ENCODE measurements at regions not wholly inside any gene's neighbourhood (a gene's known extent, or its start where the extent isn't known, plus 50 kb on each side); places are given as distances from the start of the nearest gene placed in this dataset.

GRCh38 chr13:109680288-109680687 lies 106.1 kb downstream of the IRS2 start:
- DNase-seq (ENCODE audit: low spot score), result no peak
- ChIA-PET CTCF (no interaction called here), POLR2A (interaction anchor here (0.7 kb wide), 1 partner anchor 41 kb away, joined by 4 read pairs; no protein-coding TSS in a partner anchor)
- H3K4me3 Mint-ChIP-seq, result no peak overlapping the region
- H3K27me3 Mint-ChIP-seq (ENCODE audit: low read depth), result no peaks in the 10 kb centered on the region; the same call in 1 of the 2 replicates
- no peak overlapping the region for H3K27ac Mint-ChIP-seq
- H3K36me3 Mint-ChIP-seq, result no peaks in the 10 kb centered on the region
- no peaks in the 10 kb centered on the region for H3K9me3 Mint-ChIP-seq
- no peak for ATAC-seq
- peaks cover 19% of the 10 kb centered on the region for H3K4me1 Mint-ChIP-seq
- TF ChIP-seq ZNF219 (CRISPR knock-in tag; IDR thresholded peaks at IDR 0.05; ENCODE audit: borderline replicate concordance), result no peak
- TF ChIP-seq NR3C1 (CRISPR knock-in tag; conservative IDR thresholded peaks at IDR 0.05; ENCODE audit: low read depth), result no peak
- no peak for TF ChIP-seq IRF2 (CRISPR knock-in tag; IDR thresholded peaks at IDR 0.05; ENCODE audit: borderline replicate concordance, low read depth)
- no peak for TF ChIP-seq ZNF423 (CRISPR knock-in tag; IDR thresholded peaks at IDR 0.05)
- no peak for TF ChIP-seq KAT7 (CRISPR knock-in tag; IDR thresholded peaks at IDR 0.05; ENCODE audit: borderline replicate concordance)

- DNase-seq (ENCODE audit: low spot score) (no peak), ATAC-seq (no peak)
- Mint-ChIP-seq H3K27ac (no peak overlapping the region), H3K36me3 (no peaks in the 10 kb centered on the region), H3K27me3 (ENCODE audit: low read depth) (no peaks in the 10 kb centered on the region; the same call in 1 of the 2 replicates), H3K9me3 (no peaks in the 10 kb centered on the region), H3K4me1 (peaks cover 1% of the 10 kb centered on the region), H3K4me3 (no peak overlapping the region)
- TF ChIP-seq GABPB1 (CRISPR knock-in tag; IDR thresholded peaks at IDR 0.05) (no peak), ZNF532 (CRISPR knock-in tag; IDR thresholded peaks at IDR 0.05; ENCODE audit: borderline replicate concordance) (no peak), ATF1 (CRISPR knock-in tag; IDR thresholded peaks at IDR 0.05) (no peak), JUN (CRISPR knock-in tag; IDR thresholded peaks at IDR 0.05) (no peak), NR3C1 (CRISPR knock-in tag; conservative IDR thresholded peaks at IDR 0.05; ENCODE audit: low read depth) (no peak), PRRX2 (CRISPR knock-in tag; IDR thresholded peaks at IDR 0.05) (no peak), NFYB (CRISPR knock-in tag; conservative IDR thresholded peaks at IDR 0.05; ENCODE audit: low read depth) (no peak), ZNF416 (CRISPR knock-in tag; IDR thresholded peaks at IDR 0.05) (no peak), PREB (CRISPR knock-in tag; IDR thresholded peaks at IDR 0.05; ENCODE audit: borderline replicate concordance) (no peak), TEAD1 (CRISPR knock-in tag; IDR thresholded peaks at IDR 0.05) (no peak), SP1 (CRISPR knock-in tag; conservative IDR thresholded peaks at IDR 0.05) (no peak), ZNF317 (CRISPR knock-in tag; IDR thresholded peaks at IDR 0.05; ENCODE audit: borderline replicate concordance, low read depth) (no peak), ELF4 (CRISPR knock-in tag; IDR thresholded peaks at IDR 0.05; ENCODE audit: low read depth) (no peak), CTCF (IDR thresholded peaks at IDR 0.05) (no peak)
- TF ChIP-seq, protein P1, sequence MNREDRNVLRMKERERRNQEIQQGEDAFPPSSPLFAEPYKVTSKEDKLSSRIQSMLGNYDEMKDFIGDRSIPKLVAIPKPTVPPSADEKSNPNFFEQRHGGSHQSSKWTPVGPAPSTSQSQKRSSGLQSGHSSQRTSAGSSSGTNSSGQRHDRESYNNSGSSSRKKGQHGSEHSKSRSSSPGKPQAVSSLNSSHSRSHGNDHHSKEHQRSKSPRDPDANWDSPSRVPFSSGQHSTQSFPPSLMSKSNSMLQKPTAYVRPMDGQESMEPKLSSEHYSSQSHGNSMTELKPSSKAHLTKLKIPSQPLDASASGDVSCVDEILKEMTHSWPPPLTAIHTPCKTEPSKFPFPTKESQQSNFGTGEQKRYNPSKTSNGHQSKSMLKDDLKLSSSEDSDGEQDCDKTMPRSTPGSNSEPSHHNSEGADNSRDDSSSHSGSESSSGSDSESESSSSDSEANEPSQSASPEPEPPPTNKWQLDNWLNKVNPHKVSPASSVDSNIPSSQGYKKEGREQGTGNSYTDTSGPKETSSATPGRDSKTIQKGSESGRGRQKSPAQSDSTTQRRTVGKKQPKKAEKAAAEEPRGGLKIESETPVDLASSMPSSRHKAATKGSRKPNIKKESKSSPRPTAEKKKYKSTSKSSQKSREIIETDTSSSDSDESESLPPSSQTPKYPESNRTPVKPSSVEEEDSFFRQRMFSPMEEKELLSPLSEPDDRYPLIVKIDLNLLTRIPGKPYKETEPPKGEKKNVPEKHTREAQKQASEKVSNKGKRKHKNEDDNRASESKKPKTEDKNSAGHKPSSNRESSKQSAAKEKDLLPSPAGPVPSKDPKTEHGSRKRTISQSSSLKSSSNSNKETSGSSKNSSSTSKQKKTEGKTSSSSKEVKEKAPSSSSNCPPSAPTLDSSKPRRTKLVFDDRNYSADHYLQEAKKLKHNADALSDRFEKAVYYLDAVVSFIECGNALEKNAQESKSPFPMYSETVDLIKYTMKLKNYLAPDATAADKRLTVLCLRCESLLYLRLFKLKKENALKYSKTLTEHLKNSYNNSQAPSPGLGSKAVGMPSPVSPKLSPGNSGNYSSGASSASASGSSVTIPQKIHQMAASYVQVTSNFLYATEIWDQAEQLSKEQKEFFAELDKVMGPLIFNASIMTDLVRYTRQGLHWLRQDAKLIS (CRISPR knock-in tag; IDR thresholded peaks at IDR 0.05; ENCODE audit: borderline replicate concordance), result no peak
- TF ChIP-seq, protein P2, sequence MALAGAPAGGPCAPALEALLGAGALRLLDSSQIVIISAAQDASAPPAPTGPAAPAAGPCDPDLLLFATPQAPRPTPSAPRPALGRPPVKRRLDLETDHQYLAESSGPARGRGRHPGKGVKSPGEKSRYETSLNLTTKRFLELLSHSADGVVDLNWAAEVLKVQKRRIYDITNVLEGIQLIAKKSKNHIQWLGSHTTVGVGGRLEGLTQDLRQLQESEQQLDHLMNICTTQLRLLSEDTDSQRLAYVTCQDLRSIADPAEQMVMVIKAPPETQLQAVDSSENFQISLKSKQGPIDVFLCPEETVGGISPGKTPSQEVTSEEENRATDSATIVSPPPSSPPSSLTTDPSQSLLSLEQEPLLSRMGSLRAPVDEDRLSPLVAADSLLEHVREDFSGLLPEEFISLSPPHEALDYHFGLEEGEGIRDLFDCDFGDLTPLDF (CRISPR knock-in tag; IDR thresholded peaks at IDR 0.05), result no peak
- TF ChIP-seq, protein P3, sequence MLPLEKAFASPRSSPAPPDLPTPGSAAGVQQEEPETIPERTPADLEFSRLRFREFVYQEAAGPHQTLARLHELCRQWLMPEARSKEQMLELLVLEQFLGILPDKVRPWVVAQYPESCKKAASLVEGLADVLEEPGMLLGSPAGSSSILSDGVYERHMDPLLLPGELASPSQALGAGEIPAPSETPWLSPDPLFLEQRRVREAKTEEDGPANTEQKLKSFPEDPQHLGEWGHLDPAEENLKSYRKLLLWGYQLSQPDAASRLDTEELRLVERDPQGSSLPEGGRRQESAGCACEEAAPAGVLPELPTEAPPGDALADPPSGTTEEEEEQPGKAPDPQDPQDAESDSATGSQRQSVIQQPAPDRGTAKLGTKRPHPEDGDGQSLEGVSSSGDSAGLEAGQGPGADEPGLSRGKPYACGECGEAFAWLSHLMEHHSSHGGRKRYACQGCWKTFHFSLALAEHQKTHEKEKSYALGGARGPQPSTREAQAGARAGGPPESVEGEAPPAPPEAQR (CRISPR knock-in tag; IDR thresholded peaks at IDR 0.05), result no peak
- TF ChIP-seq, protein P4, sequence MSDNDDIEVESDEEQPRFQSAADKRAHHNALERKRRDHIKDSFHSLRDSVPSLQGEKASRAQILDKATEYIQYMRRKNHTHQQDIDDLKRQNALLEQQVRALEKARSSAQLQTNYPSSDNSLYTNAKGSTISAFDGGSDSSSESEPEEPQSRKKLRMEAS (CRISPR knock-in tag; IDR thresholded peaks at IDR 0.05), result no peak
- POLR2A ChIA-PET, result no interaction called here
- CTCF ChIA-PET, result no interaction called here
These were observed 107.9 kb downstream of the IRS2 start for GRCh38 chr13:109678459-109678858.
